ENCODE measurements at regions not wholly inside any gene's neighbourhood (a gene's known extent, or its start where the extent isn't known, plus 50 kb on each side); places are given as distances from the start of the nearest gene placed in this dataset.

GRCh38 chr15:62758952-62759349 lies 283.6 kb upstream of the TPM1 start:
- no peak for DNase-seq

GRCh38 chr15:62760538-62760937 lies 282.0 kb upstream of the TPM1 start:
- DNase-seq = no peak

- no peak for DNase-seq
Measured at GRCh38 chr15:62765916-62766315, 276.6 kb upstream of the TPM1 start.

GRCh38 chr15:62766599-62766998 lies 275.9 kb upstream of the TPM1 start:
- DNase-seq = no peak

GRCh38 chr15:62769604-62770003 lies 272.9 kb upstream of the TPM1 start:
- peak; percentile 90 for DNase-seq

GRCh38 chr15:62770111-62770660 lies 272.4 kb upstream of the TPM1 start:
- no peak for DNase-seq

- DNase-seq = peak; percentile 93
Measured at GRCh38 chr15:62770752-62771151, 271.8 kb upstream of the TPM1 start.

GRCh38 chr15:62771234-62771633 lies 271.3 kb upstream of the TPM1 start:
- DNase-seq = no peak

- DNase-seq = no peak
Measured at GRCh38 chr15:62773369-62774165, 269.0 kb upstream of the TPM1 start.

GRCh38 chr15:62775932-62776331 lies 266.6 kb upstream of the TPM1 start:
- DNase-seq = no peak

- DNase-seq = peak; percentile 68
Measured at GRCh38 chr15:62777671-62778070, 264.9 kb upstream of the TPM1 start.

GRCh38 chr15:62779036-62779770 lies 263.3 kb upstream of the TPM1 start:
- DNase-seq = peak; percentile 48

- DNase-seq = no peak
Measured at GRCh38 chr15:62779899-62780298, 262.6 kb upstream of the TPM1 start.

- DNase-seq = no peak
Measured at GRCh38 chr15:62781081-62781497, 261.5 kb upstream of the TPM1 start.

- DNase-seq = peak; percentile 93
Measured at GRCh38 chr15:62782071-62782841, 260.3 kb upstream of the TPM1 start.

GRCh38 chr15:62782896-62783295 lies 259.7 kb upstream of the TPM1 start:
- DNase-seq = peak; percentile 30

GRCh38 chr15:62783303-62783957 lies 259.1 kb upstream of the TPM1 start:
- DNase-seq = peak; percentile 82

GRCh38 chr15:62785881-62786828 lies 256.4 kb upstream of the TPM1 start:
- peak; percentile 64 for DNase-seq

GRCh38 chr15:62787401-62787800 lies 255.1 kb upstream of the TPM1 start:
- DNase-seq = no peak

- DNase-seq = no peak
Measured at GRCh38 chr15:62788224-62788623, 254.3 kb upstream of the TPM1 start.

GRCh38 chr15:62790546-62790945 lies 252.0 kb upstream of the TPM1 start:
- DNase-seq = no peak
